Testis (tissue), 2 donors: ENCODE measurements at regions not wholly inside any gene's neighbourhood (a gene's known extent, or its start where the extent isn't known, plus 50 kb on each side); places are given as distances from the start of the nearest gene placed in this dataset.

Experiments
- DNase-seq: peaks from one replicate; pipeline ENCODE4 v3.0.0-alpha.2; 2019
- H3K27ac ChIP-seq, 2 donors: fragments of 200-600 bp; sonication (generic); one replicate each; pipeline ENCODE4 v1.5.1; 2019
- H3K27me3 ChIP-seq: fragments of 200-600 bp; sonication (generic); one replicate; pipeline ENCODE4 v1.5.1; 2019
- H3K36me3 ChIP-seq: fragments of 200-600 bp; sonication (generic); one replicate; pipeline ENCODE4 v1.5.1; 2017; ENCODE audit warnings: low read depth; ENCODE audit errors: missing control alignments
- H3K4me1 ChIP-seq: fragments of 200-600 bp; sonication (generic); one replicate; pipeline ENCODE4 v1.5.1; 2019
- H3K4me3 ChIP-seq, 2 donors: fragments of 200-600 bp; sonication (generic); one replicate each; pipeline ENCODE4 v1.5.1; 2017 to 2019
- H3K9me3 ChIP-seq: fragments of 200-600 bp; sonication (generic); one replicate; pipeline ENCODE4 v1.5.1; 2017
- CTCF ChIP-seq, 3 experiments: fragments of 450-650 bp in 2 of 3; fragments of 200-600 bp in 1 of 3; sonication (generic) in 1 of 3; IDR thresholded peaks; one replicate each; pipeline ENCODE4 v1.5.1; 2016 to 2019; ENCODE audit warnings: antibody characterized with exemption in 3 of 3, mild to moderate bottlenecking in 2 of 3, moderate library complexity in 1 of 3
- POLR2A ChIP-seq: fragments of 450-650 bp; IDR thresholded peaks from one replicate; pipeline ENCODE4 v1.6.1; 2017; ENCODE audit warnings: antibody characterized with exemption, mild to moderate bottlenecking, moderate library complexity
- WGBS, 2 donors: methylation state at CpG; one replicate each; pipeline ENCODE4 v1.1.5; 2018; 5-methylcytosine and 5-hydroxymethylcytosine counted together
- intact Hi-C: fragments of 100-400 bp; cut with DNase I; formaldehyde crosslinking; loops from one replicate; pipeline ENCODE4 v1.15.1; 2023; ENCODE audit warnings: low total_unique reads

DNA sequence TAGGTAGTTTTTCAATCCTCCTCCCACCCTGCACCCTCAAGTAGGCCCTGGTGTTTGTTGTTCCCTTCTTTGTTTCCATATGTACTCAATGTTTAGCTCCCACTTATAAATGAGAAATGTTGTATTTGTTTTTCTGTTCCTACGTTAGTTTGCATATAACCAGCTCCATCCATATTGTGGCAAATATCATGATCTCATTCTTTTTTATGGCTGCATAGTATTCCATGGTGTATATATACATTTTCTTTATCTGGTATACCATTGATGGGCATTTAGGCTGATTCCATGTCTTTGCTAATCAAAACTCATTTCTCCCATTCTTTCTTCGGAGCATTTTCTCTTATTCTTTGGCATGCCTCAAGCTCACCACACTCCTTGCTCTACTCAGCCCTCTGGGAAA is 789.6 kb upstream of the KCND2 start:
- intact Hi-C loops: no loop called here
- Histone ChIP-seq H3K36me3 (no peaks in the 10 kb centered on the region), H3K27me3 (no peaks in the 10 kb centered on the region), H3K4me1 (no peaks in the 10 kb centered on the region), H3K27ac (no peak overlapping the region), H3K4me3 (no peak overlapping the region), H3K9me3 (no peaks in the 10 kb centered on the region)
- TF ChIP-seq CTCF (IDR thresholded peaks at IDR 0.05) (no peak), POLR2A (no peak)
- 95 to 96% methylated on average over 2 of the region's 2 CpGs for WGBS, 2 donors
- DNase-seq: no peak

DNA sequence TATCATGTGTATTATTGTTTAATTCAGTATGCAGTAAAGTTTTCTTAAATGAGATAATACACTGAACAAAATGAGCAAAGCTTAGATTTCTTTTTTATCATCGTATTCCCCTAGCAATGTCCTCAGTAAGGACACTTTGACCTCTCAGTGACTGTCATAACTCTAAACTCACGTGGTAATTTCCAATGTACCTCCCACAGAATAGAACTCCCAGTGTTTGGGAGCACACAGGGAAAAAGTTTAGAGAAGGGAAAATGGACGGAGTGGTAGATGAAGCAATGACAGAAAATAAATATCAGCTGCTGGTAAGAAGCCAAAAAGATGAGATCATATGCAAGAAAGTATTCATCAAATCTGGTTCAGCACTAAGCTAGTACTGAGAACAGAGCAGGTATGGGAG is 758.6 kb upstream of the KCND2 start:
- no peak for TF ChIP-seq POLR2A
- no peak for TF ChIP-seq CTCF (IDR thresholded peaks at IDR 0.05)
- H3K36me3 ChIP-seq: no peaks in the 10 kb centered on the region
- no peaks in the 10 kb centered on the region for H3K9me3 ChIP-seq
- H3K4me1 ChIP-seq: no peaks in the 10 kb centered on the region
- intact Hi-C loops: no loop called here
- H3K4me3 ChIP-seq: no peak overlapping the region
- H3K27me3 ChIP-seq: no peaks in the 10 kb centered on the region
- whole genome bisulfite sequencing, 2 donors: 54 to 67% methylated on average over 3 of the region's 3 CpGs
- no peak overlapping the region for H3K27ac ChIP-seq
- DNase-seq: no peak

DNA sequence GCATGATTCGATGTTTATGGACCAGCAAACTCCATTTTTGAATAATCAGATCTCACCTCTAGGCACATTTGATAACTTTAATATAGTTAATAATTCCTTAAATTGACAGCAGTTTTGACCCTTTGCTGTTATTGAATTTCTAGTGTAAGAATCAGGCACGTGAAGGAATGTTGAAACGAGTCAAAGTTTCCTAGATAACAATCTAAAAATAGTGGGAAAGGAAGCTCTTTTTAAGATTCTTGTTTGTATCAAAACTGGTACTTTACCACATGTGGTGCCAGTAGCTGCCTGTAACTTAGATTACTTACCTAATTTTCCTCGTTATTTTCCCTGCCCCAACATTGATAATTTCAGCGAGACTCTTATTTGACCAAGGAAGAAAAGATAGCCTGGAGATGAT is 757.8 kb upstream of the KCND2 start:
- Histone ChIP-seq H3K36me3 (no peaks in the 10 kb centered on the region), H3K9me3 (no peaks in the 10 kb centered on the region), H3K4me3 (no peak overlapping the region), H3K27me3 (no peaks in the 10 kb centered on the region), H3K4me1 (no peaks in the 10 kb centered on the region), H3K27ac (no peak overlapping the region)
- no peak for DNase-seq
- WGBS, 2 donors: 57 to 62% methylated on average over 5 of the region's 5 CpGs
- intact Hi-C loops: no loop called here
- TF ChIP-seq CTCF (IDR thresholded peaks at IDR 0.05) (no peak), POLR2A (no peak)

DNA sequence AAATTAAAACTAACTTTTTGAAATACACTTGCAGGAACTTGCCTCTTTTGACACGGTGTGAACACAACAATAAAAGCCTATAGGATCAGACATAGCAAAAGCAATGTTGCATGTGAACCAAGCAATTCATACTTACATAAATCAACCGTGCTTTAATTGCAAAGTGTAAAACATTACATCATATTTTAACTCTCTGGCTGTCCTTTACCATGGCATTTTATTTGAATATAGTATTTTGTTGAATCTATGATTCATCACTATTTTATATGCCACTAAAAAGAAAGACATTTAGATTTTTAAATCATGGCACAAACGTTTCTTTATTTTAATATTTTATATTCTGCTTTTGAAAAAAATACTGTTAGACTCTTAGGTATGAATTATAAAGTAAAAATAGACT is 757.0 kb upstream of the KCND2 start:
- 71 to 72% methylated on average over 3 of the region's 3 CpGs for WGBS, 2 donors
- Histone ChIP-seq H3K36me3 (no peaks in the 10 kb centered on the region), H3K4me1 (no peaks in the 10 kb centered on the region), H3K27ac (no peak overlapping the region), H3K9me3 (no peaks in the 10 kb centered on the region), H3K27me3 (no peaks in the 10 kb centered on the region), H3K4me3 (no peak overlapping the region)
- no peak for DNase-seq
- intact Hi-C loops: no loop called here
- TF ChIP-seq CTCF (IDR thresholded peaks at IDR 0.05) (no peak), POLR2A (no peak)

DNA sequence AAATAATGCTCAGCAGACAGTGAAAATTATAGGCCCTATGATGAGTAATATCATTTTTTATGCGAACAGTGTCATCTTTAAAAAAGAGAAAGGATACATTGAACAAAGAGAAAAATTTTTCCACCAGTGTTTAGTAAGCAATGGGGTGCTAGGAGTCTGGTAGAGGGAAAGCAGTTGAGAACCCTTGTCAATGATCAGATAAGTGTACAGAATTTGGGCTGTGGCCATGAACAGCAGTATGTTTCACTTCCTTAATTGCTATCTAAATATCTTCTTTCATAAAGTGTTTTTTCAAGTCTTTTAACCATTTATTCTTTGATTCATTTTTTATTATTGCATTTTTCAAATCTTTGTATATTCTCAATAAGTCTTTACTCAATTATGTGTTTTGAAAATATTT is 750.7 kb upstream of the KCND2 start:
- intact Hi-C loops: no loop called here
- no peak overlapping the region for H3K27ac ChIP-seq
- no peaks in the 10 kb centered on the region for H3K4me1 ChIP-seq
- H3K36me3 ChIP-seq: no peaks in the 10 kb centered on the region
- DNase-seq: no peak
- no peak overlapping the region for H3K4me3 ChIP-seq
- no peaks in the 10 kb centered on the region for H3K9me3 ChIP-seq
- TF ChIP-seq CTCF (IDR thresholded peaks at IDR 0.05): no peak
- TF ChIP-seq POLR2A: no peak
- WGBS, 2 donors: 90% methylated on average over 1 of the region's 1 CpG
- H3K27me3 ChIP-seq: no peaks in the 10 kb centered on the region
